A549 (cell line): ENCODE measurements at regions not wholly inside any gene's neighbourhood (a gene's known extent, or its start where the extent isn't known, plus 50 kb on each side); places are given as distances from the start of the nearest gene placed in this dataset.

Source experiments
- CBX2 ChIP-seq: fragments of 200-600 bp; sonication (generic); IDR thresholded peaks from 2 replicates; pipeline ENCODE4 v1.6.1; 2016; ENCODE audit warnings: low read depth, mild to moderate bottlenecking, borderline replicate concordance
- CHD2 ChIP-seq: fragments of 150-350 bp; IDR thresholded peaks from 2 replicates; pipeline ENCODE4 v1.6.1; 2014; ENCODE audit warnings: low read length; ENCODE audit not compliant: partially characterized antibody
- EP300 ChIP-seq, 2 experiments: fragments of >200 bp; sonication (Bioruptor Twin); formaldehyde crosslinking; IDR thresholded peaks; 2 replicates in 1 of 2; 3 replicates in 1 of 2; pipeline ENCODE4 v1.6.1; 2016 to 2017
- HMGXB4 ChIP-seq: fragments of 250-450 bp; sonication (Bioruptor Pico); IDR thresholded peaks from 2 replicates; pipeline ENCODE4 v1.5.0; 2021; ENCODE audit warnings: mild to moderate bottlenecking, moderate library complexity, borderline replicate concordance
- JUNB ChIP-seq: fragments of >200 bp; sonication (Bioruptor Twin); formaldehyde crosslinking; IDR thresholded peaks from 2 replicates; pipeline ENCODE4 v1.6.1; 2016
- KDM1A ChIP-seq: fragments of 200-600 bp; sonication (generic); IDR thresholded peaks from 2 replicates; pipeline ENCODE4 v1.6.1; 2016; ENCODE audit warnings: low read depth, mild to moderate bottlenecking
- MAX ChIP-seq: IDR thresholded peaks from 2 replicates; pipeline ENCODE4 v1.6.1; 2012
- MYC ChIP-seq: IDR thresholded peaks from 2 replicates; pipeline ENCODE4 v1.6.1; 2012; ENCODE audit warnings: mild to moderate bottlenecking, inconsistent platforms, low read length, improper control_type of control experiment, borderline replicate concordance
- NFE2L2 ChIP-seq: fragments of 150-350 bp; conservative IDR thresholded peaks from 2 replicates; pipeline ENCODE4 v1.6.1; 2014; ENCODE audit warnings: low read length
- POLR2A ChIP-seq: IDR thresholded peaks from 2 replicates; pipeline ENCODE4 v1.6.1; 2012; ENCODE audit warnings: mild to moderate bottlenecking, low read length
- RAD21 ChIP-seq, 2 experiments: fragments of >200 bp in 1 of 2; sonication (Bioruptor Twin) in 1 of 2; formaldehyde crosslinking in 1 of 2; IDR thresholded peaks in 1 of 2; conservative IDR thresholded peaks in 1 of 2; 2 replicates in 1 of 2; 3 replicates in 1 of 2; pipeline ENCODE4 v1.6.1; 2012 to 2018; ENCODE audit warnings: inconsistent platforms in 1 of 2
- TF ChIP-seq, protein P1 (sequence below): fragments of 200-600 bp; sonication (generic); IDR thresholded peaks from 2 replicates; pipeline ENCODE4 v1.6.1; 2016; ENCODE audit warnings: antibody characterized with exemption, mild to moderate bottlenecking, moderate library complexity
- TF ChIP-seq, protein P2 (sequence below): fragments of >200 bp; sonication (Bioruptor Twin); formaldehyde crosslinking; IDR thresholded peaks from 3 replicates; pipeline ENCODE4 v1.5.1; 2016

DNA sequence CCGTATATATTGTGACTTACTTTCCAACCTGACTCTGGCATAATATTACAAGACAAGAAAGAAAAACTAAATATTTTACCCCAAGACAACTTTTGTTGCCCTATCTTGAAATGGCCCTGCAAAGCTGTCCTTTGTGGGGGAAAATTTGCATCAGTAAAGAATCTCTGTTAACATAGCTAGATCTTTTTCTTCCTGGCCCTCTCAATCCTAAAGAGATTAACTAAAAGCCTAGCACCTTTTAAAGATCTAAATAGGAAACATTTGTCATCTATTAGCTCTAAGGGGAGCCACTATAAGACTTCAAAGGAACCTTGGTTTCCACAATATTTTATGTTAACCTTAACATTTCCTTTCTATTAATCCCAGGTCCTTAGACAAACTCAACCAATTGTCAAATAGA, 199.0 kb upstream of the SLITRK3 start:
- TF ChIP-seq, protein P1, sequence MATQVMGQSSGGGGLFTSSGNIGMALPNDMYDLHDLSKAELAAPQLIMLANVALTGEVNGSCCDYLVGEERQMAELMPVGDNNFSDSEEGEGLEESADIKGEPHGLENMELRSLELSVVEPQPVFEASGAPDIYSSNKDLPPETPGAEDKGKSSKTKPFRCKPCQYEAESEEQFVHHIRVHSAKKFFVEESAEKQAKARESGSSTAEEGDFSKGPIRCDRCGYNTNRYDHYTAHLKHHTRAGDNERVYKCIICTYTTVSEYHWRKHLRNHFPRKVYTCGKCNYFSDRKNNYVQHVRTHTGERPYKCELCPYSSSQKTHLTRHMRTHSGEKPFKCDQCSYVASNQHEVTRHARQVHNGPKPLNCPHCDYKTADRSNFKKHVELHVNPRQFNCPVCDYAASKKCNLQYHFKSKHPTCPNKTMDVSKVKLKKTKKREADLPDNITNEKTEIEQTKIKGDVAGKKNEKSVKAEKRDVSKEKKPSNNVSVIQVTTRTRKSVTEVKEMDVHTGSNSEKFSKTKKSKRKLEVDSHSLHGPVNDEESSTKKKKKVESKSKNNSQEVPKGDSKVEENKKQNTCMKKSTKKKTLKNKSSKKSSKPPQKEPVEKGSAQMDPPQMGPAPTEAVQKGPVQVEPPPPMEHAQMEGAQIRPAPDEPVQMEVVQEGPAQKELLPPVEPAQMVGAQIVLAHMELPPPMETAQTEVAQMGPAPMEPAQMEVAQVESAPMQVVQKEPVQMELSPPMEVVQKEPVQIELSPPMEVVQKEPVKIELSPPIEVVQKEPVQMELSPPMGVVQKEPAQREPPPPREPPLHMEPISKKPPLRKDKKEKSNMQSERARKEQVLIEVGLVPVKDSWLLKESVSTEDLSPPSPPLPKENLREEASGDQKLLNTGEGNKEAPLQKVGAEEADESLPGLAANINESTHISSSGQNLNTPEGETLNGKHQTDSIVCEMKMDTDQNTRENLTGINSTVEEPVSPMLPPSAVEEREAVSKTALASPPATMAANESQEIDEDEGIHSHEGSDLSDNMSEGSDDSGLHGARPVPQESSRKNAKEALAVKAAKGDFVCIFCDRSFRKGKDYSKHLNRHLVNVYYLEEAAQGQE, result no peak
- no peak for TF ChIP-seq NFE2L2
- TF ChIP-seq, protein P2, sequence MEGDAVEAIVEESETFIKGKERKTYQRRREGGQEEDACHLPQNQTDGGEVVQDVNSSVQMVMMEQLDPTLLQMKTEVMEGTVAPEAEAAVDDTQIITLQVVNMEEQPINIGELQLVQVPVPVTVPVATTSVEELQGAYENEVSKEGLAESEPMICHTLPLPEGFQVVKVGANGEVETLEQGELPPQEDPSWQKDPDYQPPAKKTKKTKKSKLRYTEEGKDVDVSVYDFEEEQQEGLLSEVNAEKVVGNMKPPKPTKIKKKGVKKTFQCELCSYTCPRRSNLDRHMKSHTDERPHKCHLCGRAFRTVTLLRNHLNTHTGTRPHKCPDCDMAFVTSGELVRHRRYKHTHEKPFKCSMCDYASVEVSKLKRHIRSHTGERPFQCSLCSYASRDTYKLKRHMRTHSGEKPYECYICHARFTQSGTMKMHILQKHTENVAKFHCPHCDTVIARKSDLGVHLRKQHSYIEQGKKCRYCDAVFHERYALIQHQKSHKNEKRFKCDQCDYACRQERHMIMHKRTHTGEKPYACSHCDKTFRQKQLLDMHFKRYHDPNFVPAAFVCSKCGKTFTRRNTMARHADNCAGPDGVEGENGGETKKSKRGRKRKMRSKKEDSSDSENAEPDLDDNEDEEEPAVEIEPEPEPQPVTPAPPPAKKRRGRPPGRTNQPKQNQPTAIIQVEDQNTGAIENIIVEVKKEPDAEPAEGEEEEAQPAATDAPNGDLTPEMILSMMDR, result no peak
- TF ChIP-seq MAX, result no peak
- TF ChIP-seq POLR2A, result no peak
- TF ChIP-seq KDM1A, result no peak
- TF ChIP-seq EP300 (IDR thresholded peaks at IDR 0.05), result no peak
- no peak for TF ChIP-seq MYC
- no peak for TF ChIP-seq HMGXB4 (CRISPR knock-in tag)
- no peak for TF ChIP-seq RAD21 (conservative IDR thresholded peaks at IDR 0.05 in 1 of 2, IDR thresholded peaks at IDR 0.05 in 1 of 2)
- TF ChIP-seq CBX2, result no peak
- TF ChIP-seq CHD2, result no peak
- no peak for TF ChIP-seq JUNB
